Fibroblast of mammary gland (primary cell): ENCODE measurements at regions not wholly inside any gene's neighbourhood (a gene's known extent, or its start where the extent isn't known, plus 50 kb on each side); places are given as distances from the start of the nearest gene placed in this dataset.

Experiments used
- DNase-seq: peaks from one replicate; pipeline ENCODE4 v3.0.0-alpha.2; 2010; ENCODE audit warnings: low read depth
- H3K4me3 ChIP-seq: 2 replicates; pipeline ENCODE4 v1.5.1; 2011; ENCODE audit warnings: low read depth, mild to moderate bottlenecking, low read length, moderate library complexity; ENCODE audit not compliant: control insufficient read depth
- TF ChIP-seq, protein P1 (sequence below): conservative IDR thresholded peaks from 2 replicates; pipeline ENCODE4 v1.5.1; 2011; ENCODE audit warnings: low read depth, low read length, inconsistent platforms; ENCODE audit not compliant: control insufficient read depth, insufficient read depth

- no peak for DNase-seq
- no peak overlapping the region for H3K4me3 ChIP-seq
- TF ChIP-seq, protein P1, sequence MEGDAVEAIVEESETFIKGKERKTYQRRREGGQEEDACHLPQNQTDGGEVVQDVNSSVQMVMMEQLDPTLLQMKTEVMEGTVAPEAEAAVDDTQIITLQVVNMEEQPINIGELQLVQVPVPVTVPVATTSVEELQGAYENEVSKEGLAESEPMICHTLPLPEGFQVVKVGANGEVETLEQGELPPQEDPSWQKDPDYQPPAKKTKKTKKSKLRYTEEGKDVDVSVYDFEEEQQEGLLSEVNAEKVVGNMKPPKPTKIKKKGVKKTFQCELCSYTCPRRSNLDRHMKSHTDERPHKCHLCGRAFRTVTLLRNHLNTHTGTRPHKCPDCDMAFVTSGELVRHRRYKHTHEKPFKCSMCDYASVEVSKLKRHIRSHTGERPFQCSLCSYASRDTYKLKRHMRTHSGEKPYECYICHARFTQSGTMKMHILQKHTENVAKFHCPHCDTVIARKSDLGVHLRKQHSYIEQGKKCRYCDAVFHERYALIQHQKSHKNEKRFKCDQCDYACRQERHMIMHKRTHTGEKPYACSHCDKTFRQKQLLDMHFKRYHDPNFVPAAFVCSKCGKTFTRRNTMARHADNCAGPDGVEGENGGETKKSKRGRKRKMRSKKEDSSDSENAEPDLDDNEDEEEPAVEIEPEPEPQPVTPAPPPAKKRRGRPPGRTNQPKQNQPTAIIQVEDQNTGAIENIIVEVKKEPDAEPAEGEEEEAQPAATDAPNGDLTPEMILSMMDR: no peak
Measured at GRCh38 chr9:80177949-80178480, 606.2 kb downstream of the TLE4 start.

- TF ChIP-seq, protein P1: peak; percentile 69
- H3K4me3 ChIP-seq: no peak overlapping the region
- DNase-seq: peak; percentile 48
Measured at GRCh38 chr9:80175286-80176150, 603.8 kb downstream of the TLE4 start.

DNA sequence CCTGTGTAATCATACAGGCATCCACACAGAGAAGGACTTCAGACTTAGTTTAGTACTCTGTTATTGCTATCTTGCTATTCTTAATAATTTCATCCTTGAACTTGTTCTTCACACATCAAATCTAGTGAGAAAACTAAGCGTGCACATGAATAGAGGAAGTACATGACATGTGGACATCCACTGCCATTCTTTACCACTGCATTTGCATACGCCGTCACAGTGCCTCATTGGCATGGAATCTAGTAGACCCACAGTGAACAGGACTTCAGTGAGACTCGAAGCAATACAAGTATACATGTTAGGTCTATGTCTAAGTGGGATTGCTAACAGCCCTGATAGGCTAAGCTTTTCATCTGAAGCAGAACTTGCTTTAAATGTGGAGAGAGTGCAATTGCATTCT is 592.1 kb downstream of the TLE4 start:
- no peak for DNase-seq
- H3K4me3 ChIP-seq: no peak overlapping the region
- TF ChIP-seq, protein P1: no peak

- H3K4me3 ChIP-seq: no peak overlapping the region
- TF ChIP-seq, protein P1: no peak
- no peak for DNase-seq
Measured at GRCh38 chr9:80158554-80159170, 586.9 kb downstream of the TLE4 start.

- H3K4me3 ChIP-seq: no peak overlapping the region
- TF ChIP-seq, protein P1: no peak
- DNase-seq: no peak
Measured at GRCh38 chr9:80158131-80158530, 586.4 kb downstream of the TLE4 start.

DNA sequence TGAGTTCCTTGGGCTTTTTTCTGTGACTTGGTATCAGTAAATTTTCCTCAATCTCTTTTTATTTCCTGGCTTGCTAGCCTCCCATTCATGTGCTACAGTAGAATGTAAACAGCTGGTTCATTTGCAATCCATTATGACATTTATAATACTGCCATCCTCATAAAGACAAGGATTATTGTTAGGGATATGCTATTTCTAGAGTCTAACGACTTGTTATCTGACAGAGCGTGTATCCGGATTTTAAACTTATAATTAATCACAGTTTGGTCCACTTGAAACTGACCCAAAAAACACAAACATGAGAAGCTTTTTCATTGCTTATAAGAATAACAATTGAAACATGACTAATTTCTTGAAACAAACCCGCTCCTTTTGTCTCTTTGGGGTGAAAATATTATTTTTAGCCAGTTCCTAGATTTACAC is 585.8 kb downstream of the TLE4 start:
- H3K4me3 ChIP-seq: no peak overlapping the region
- TF ChIP-seq, protein P1: no peak
- DNase-seq: no peak
